Hippocampal formation (tissue), 2 donors: ENCODE measurements at regions not wholly inside any gene's neighbourhood (a gene's known extent, or its start where the extent isn't known, plus 50 kb on each side); places are given as distances from the start of the nearest gene placed in this dataset.
"Not testable (repeated sequence)": the region's sequence is repeated elsewhere in the genome, so short reads cannot be mapped to it uniquely, and the experiment has no call there.

Experiments
- DNase-seq, 2 donors: peaks; one replicate each; lab custom pipeline; 2025; lab: John Stamatoyannopoulos, UW

GRCh38 chr10:129165076-129165720 lies 301.8 kb upstream of the MGMT start:
- no peak for DNase-seq

- DNase-seq = no peak
These were observed 301.3 kb upstream of the MGMT start for GRCh38 chr10:129165770-129166169.

GRCh38 chr10:129168660-129169059 lies 298.4 kb upstream of the MGMT start:
- no peak for DNase-seq

GRCh38 chr10:129169115-129169514 lies 297.9 kb upstream of the MGMT start:
- DNase-seq = no peak

- DNase-seq = no peak
These were observed 296.2 kb upstream of the MGMT start for GRCh38 chr10:129170812-129171211.

- DNase-seq = no peak
These were observed 295.2 kb upstream of the MGMT start for GRCh38 chr10:129171812-129172211.

- DNase-seq = no peak
These were observed 292.6 kb upstream of the MGMT start for GRCh38 chr10:129174232-129175014.

GRCh38 chr10:129179245-129179971 lies 287.6 kb upstream of the MGMT start:
- no peak for DNase-seq

GRCh38 chr10:129179972-129180678 lies 286.9 kb upstream of the MGMT start:
- no peak for DNase-seq

- no peak for DNase-seq
These were observed 282.8 kb upstream of the MGMT start for GRCh38 chr10:129184196-129184595.

GRCh38 chr10:129187331-129187730 lies 279.7 kb upstream of the MGMT start:
- DNase-seq = no peak

GRCh38 chr10:129191797-129192196 lies 275.2 kb upstream of the MGMT start:
- DNase-seq = no peak

GRCh38 chr10:129192344-129193128 lies 274.5 kb upstream of the MGMT start:
- no peak for DNase-seq

- no peak for DNase-seq
These were observed 273.9 kb upstream of the MGMT start for GRCh38 chr10:129193148-129193547.

- no peak for DNase-seq
These were observed 272.7 kb upstream of the MGMT start for GRCh38 chr10:129194181-129194870.

- no peak for DNase-seq
These were observed 267.2 kb upstream of the MGMT start for GRCh38 chr10:129199826-129200225.

GRCh38 chr10:129203819-129204218 lies 263.2 kb upstream of the MGMT start:
- DNase-seq = no peak

GRCh38 chr10:129207297-129207696 lies 259.7 kb upstream of the MGMT start:
- no peak for DNase-seq

- DNase-seq = no peak
These were observed 256.2 kb upstream of the MGMT start for GRCh38 chr10:129210876-129211275.

- DNase-seq = no peak
These were observed 253.8 kb upstream of the MGMT start for GRCh38 chr10:129213256-129213655.

GRCh38 chr10:129213996-129214395 lies 253.0 kb upstream of the MGMT start:
- DNase-seq = not testable (repeated sequence)
